ENCODE measurements at regions not wholly inside any gene's neighbourhood (a gene's known extent, or its start where the extent isn't known, plus 50 kb on each side); places are given as distances from the start of the nearest gene placed in this dataset.

- intact Hi-C loops (cut with DNase I), result no loop called here
- no peak for DNase-seq (ENCODE audit: low spot score)
Observed at GRCh38 chr12:18895540-18895939, 157.6 kb downstream of the CAPZA3 start.

- DNase-seq (ENCODE audit: low spot score), result no peak
Observed at GRCh38 chr12:18895946-18896345, 158.0 kb downstream of the CAPZA3 start.

GRCh38 chr12:18897823-18898222 is 159.9 kb downstream of the CAPZA3 start:
- intact Hi-C loops (cut with DNase I), result no loop called here
- no peak for DNase-seq (ENCODE audit: low spot score)

More at GRCh38 chr12:18895946-18896345, 158.0 kb downstream of the CAPZA3 start:
- intact Hi-C loops (cut with DNase I), result no loop called here

- intact Hi-C loops (cut with DNase I), result no loop called here
- DNase-seq (ENCODE audit: low spot score), result no peak
Observed at GRCh38 chr12:18898470-18898869, 160.6 kb downstream of the CAPZA3 start.

GRCh38 chr12:18899162-18899561 is 161.2 kb downstream of the CAPZA3 start:
- intact Hi-C loops (cut with DNase I), result no loop called here
- DNase-seq (ENCODE audit: low spot score), result no peak

- intact Hi-C loops (cut with DNase I), result no loop called here
- DNase-seq (ENCODE audit: low spot score), result no peak
Observed at GRCh38 chr12:18899678-18900317, 161.9 kb downstream of the CAPZA3 start.

- no peak for DNase-seq (ENCODE audit: low spot score)
- intact Hi-C loops (cut with DNase I), result no loop called here
Observed at GRCh38 chr12:18905134-18905533, 167.2 kb downstream of the CAPZA3 start.

- intact Hi-C loops (cut with DNase I), result no loop called here
- no peak for DNase-seq (ENCODE audit: low spot score)
Observed at GRCh38 chr12:18906395-18906794, 168.5 kb downstream of the CAPZA3 start.

- no peak for DNase-seq (ENCODE audit: low spot score)
- intact Hi-C loops (cut with DNase I), result no loop called here
Observed at GRCh38 chr12:18907127-18907526, 169.2 kb downstream of the CAPZA3 start.

DNA sequence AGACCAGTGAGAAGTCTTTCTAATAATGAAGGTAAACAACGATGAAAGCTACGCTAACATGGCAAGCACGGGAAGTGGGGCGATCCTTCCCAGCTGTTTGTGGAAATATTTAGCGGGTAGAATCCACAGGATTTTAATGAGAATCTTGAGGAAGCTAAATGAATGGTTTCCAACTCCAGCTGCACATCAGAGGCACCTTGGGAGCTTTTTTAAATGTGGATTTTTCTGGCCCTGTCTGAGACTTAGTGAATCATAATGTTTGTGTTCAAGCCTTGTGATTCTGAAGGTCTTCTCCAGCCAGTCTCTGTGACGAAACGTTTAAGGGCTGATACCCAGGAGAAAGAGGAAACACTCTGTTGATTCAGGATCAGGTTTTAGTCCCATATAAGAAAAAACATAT is 169.8 kb downstream of the CAPZA3 start:
- DNase-seq (ENCODE audit: low spot score), result no peak
- intact Hi-C loops (cut with DNase I), result no loop called here

- intact Hi-C loops (cut with DNase I), result no loop called here
- no peak for DNase-seq (ENCODE audit: low spot score)
Observed at GRCh38 chr12:18908191-18908590, 170.3 kb downstream of the CAPZA3 start.

DNA sequence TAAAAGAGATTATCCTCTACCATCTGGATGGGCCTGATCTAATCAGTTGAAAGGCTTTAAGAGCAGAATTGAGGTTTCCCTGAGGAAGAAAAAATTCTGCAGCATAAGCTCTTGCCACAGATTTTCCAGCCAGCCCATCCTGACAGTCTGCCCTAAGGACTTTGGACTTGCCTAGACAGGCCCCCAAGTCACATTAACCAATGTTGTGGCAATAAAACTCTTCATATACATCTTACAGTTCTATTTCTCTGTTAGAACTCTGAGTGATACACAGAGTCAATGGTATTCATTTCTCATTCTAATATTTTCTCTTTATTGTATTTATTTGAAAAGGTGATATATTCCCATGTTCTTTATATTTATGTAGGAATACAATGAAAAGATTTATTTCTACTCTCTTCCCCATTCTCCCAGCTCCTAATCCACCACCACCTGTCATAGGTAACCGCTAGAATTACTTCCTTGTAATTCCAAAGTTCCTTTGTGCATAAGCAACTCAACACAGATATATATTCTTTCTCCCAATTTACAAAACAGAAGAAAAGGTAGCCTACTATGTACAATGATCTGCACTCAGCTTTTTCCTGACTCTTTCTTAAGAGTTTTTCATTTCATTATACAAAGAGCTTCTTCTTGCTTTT is 182.1 kb downstream of the CAPZA3 start:
- intact Hi-C loops (cut with DNase I), result no loop called here
- no peak for DNase-seq (ENCODE audit: low spot score)

DNA sequence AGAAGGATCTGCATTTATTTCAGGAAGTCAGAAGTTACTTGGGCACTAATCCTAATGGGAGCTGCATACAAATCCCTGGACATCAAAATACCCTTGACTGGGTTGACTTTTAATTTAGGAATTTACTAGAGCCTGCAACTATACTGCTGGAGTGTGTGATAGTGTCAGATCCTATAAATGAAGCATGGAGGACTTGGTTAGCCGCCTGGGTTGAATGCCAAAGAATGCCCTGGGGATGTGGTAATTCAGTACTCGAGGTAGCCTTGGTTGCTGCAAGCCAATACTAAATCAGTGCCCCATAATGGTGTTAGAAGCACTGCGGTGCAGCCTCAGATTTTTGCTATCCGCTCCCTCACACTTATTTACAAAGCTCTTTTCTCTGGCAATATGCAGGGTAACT is 184.9 kb downstream of the CAPZA3 start:
- no peak for DNase-seq (ENCODE audit: low spot score)
- intact Hi-C loops (cut with DNase I), result no loop called here

DNA sequence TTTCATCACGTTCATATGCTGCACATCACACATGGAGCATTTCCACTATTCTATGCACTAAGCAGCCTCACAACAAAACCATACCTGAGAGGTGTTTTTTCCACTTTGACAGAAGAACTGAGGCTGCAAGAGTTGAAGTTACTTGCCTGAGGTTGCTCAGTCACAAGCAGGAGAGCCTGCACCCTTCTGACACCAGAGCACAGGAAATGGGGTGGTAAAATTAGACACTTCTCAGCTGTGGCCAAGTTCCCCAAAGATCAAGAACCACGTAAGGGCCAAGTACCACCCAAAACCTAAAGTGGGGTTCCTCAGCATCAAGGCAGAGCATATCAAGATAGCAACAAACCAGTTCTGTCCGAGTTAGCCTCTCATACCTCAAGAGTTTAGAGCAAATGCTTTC is 185.8 kb downstream of the CAPZA3 start:
- no peak for DNase-seq (ENCODE audit: low spot score)
- intact Hi-C loops (cut with DNase I), result no loop called here

DNA sequence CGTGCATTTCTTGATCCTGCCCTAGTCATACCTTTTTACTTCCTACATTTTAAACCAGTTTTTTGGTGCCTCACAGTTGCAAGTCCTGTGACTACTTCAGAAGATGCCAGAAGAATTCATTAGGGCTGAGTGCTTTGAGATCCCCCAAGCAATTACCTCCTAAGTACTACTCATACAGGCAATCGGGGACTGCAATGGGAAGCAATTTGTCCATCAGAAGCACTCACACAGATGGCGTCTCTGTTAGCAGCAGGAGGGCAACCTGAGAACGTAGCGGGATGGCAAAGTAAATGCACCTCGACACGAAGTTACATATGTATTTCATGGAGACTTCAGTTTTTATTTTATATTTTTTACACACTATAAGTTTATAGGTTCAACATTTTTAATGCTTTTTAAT is 188.3 kb downstream of the CAPZA3 start:
- no peak for DNase-seq (ENCODE audit: low spot score)
- intact Hi-C loops (cut with DNase I), result no loop called here

GRCh38 chr12:18932211-18932610 is 194.3 kb downstream of the CAPZA3 start:
- DNase-seq (ENCODE audit: low spot score), result no peak
- intact Hi-C loops (cut with DNase I), result no loop called here

DNA sequence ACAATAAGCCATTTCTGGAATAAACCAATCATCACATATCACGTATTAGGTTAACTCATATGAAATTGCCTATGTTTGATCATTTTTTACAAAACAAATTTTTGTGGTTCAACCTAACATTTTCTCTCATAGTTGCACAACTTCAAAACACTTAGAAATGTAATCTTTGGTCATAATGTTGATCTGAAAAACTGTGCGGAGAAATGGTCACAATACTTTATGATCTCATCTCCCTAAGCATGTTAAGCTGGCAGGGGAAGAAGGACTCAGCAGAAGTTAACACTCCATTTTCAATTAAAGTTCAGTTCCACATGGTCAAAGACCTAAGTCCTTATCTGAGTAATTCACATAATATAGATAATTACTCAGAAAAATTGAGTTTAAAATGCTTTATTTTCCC is 194.8 kb downstream of the CAPZA3 start:
- intact Hi-C loops (cut with DNase I), result no loop called here
- DNase-seq (ENCODE audit: low spot score), result no peak

DNA sequence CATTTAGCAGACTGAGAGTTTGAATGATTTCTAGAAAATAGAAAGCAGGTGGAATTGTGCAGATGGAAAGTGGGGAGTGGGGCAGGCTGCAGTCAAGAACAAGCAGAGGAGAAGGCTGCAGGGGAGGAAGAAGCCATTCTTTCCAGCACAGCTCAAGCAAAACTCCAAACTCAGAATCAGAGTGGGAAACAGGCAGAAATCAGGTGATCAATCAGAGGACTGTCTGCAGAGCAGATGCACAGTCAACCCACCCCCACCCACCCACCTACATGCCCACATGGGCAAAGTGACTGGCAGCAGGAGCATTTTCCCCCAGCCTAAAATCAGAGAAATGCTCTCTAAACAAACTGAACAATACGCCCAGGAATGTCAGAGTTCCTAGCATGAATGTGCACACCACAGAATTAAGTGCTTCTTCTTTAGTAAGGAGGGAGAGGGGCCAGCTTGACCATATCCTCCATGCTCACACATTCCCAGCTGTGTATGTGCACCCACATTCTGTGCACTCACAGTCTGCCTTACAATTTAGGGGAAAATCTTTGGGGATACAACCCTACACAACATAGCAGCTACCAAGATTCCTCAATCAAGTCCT is 194.1 kb upstream of the PLEKHA5 start:
- no peak for DNase-seq (ENCODE audit: low spot score)
- intact Hi-C loops (cut with DNase I), result no loop called here

DNA sequence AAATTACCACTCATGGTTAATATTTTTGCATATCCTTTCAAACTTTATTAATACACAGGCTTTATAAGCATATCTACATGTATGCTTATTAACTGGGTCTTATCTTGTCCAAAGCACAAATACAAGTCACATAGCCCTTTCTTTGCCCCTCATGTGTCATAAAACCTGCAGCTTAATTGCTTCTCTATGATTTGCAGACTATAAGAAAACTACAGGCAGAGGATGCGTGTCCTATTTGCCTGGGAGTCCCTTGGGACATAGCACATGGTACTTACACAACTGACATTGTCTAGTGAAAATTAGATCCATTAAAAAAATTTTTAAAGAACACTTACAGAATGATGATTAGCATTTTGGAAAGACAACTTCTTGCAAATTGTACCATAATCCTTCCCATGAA is 190.5 kb upstream of the PLEKHA5 start:
- DNase-seq (ENCODE audit: low spot score), result no peak
- intact Hi-C loops (cut with DNase I), result no loop called here

DNA sequence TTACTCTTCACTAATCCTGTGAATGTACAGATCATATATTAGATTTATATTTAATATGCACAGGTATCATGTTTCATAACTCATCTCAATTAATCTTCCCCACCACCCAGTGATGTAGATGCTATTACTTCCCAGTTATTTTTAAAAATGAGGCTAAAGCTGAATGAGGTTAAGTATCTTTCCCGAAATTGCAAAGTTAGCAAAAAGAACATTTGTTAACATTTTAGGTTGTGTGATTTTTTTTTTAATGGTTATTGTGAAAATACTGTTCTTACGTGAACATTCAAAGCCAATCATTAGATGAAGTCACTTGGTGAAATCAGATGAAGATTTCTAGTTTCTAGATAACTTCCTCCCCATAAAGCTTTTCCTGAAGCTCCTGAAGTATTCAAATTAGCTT is 186.9 kb upstream of the PLEKHA5 start:
- DNase-seq (ENCODE audit: low spot score), result no peak

GRCh38 chr12:18943200-18943599 is 186.3 kb upstream of the PLEKHA5 start:
- intact Hi-C loops (cut with DNase I), result no loop called here
- DNase-seq (ENCODE audit: low spot score), result no peak

More for the DNA sequence above, 186.9 kb upstream of the PLEKHA5 start:
- intact Hi-C loops (cut with DNase I), result no loop called here
